Right kidney (tissue), 1 donor: ENCODE measurements at regions not wholly inside any gene's neighbourhood (a gene's known extent, or its start where the extent isn't known, plus 50 kb on each side); places are given as distances from the start of the nearest gene placed in this dataset.

ENCODE experiments used
- DNase-seq: peaks from one replicate; pipeline ENCODE4 v3.0.0-alpha.2; 2016

DNA sequence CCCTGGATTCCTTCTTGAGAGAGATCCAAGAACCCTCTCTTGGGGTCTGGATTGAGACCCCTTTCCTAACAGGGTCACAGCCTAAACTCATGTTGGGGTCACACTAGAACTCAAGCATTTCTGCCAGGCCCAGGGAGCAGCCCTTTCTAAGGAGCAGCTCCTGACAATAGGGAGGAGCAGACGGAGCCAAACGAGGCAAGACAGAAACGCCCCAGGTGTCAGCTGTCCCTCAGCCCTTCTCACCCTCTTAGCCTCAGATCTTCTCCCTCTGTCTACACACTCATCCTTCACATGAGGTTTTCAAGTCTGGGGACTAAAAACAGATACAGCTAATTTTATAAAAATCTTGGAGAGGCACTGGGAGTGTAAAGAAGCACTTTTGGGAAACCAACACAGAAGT is 157.2 kb downstream of the SOCS6 start:
- no peak for DNase-seq

GRCh38 chr18:70442933-70443332 is 154.1 kb downstream of the SOCS6 start:
- DNase-seq, result no peak

- DNase-seq, result no peak
Observed at GRCh38 chr18:70432804-70433400, 144.1 kb downstream of the SOCS6 start.

- no peak for DNase-seq
Observed at GRCh38 chr18:70431203-70431624, 142.4 kb downstream of the SOCS6 start.

GRCh38 chr18:70430501-70431173 is 141.8 kb downstream of the SOCS6 start:
- no peak for DNase-seq

- no peak for DNase-seq
Observed at GRCh38 chr18:70429847-70430500, 141.1 kb downstream of the SOCS6 start.

DNA sequence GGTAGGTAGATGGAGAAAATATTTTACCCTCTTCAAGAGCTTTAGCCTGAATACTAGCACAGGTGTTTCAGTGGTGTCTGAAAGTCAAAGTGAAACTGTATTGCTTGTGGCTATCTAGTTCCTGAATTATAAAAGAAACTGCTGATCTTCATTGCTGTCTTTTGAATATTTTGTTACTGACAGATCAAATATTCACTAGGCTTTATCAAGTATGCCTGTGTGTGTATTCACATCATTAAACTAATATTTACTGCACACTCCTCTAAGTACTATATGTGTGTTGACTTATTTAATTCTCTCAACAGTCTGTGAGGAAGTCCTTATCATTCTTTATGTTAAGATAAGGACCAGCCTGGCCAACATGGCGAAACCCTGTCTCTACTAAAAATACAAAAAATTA is 139.6 kb downstream of the SOCS6 start:
- DNase-seq, result no peak

DNA sequence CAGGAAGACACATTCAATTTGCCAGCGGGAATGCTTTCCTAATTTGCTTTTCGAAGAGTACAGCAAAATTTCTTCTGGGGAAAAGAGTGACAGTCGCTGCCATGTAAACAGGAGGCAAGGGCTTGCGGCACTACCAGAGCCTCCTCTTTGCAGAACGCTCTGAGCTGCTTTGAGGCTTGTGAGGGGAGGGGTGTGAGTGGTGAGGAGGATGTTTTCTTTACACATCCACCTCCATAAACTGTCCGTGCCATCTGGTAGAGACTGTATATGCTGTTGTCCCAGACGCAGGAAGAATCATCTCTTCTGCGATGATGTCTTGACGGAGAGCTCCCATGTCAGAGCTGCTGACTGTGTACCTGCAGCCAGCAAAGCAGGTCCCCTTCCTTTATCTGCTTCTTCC is 138.0 kb downstream of the SOCS6 start:
- no peak for DNase-seq

DNA sequence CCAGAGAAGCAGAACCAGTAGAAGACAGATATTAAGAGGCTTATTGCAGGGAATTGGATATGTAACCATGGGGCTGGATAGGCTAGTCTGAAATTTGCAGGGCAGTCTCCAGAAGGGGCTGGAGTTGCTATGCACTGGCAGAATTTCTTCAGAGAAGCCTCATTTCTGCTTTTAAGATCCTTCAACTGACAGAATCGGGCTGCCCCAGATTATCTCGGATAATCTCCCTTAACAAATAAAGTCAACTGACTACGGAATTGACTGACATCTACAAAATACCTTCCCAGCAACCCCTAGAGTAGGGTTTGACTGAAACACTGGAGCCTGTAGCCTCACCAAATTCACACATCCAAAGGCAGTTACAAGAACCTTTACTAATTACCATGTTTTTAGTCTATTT is 136.4 kb downstream of the SOCS6 start:
- DNase-seq, result no peak

DNA sequence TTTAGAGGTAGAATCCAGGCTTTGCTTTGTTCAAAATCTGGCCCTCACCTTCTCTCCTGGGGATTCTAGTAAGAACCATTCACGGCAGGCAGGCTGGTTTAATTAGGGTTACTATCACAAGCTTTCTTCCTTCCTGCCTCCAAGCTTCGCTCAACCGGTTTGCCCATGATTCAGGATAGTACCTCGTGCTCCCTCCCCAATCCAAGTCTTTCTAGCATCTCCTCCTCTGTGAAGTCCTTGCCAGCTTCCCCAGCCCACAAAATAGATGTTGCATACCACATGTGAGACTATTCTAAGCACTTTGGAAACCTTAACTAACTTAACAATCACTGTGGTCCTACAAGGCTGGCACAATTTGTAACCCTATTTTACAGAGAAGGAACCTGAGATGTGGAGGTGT is 135.1 kb downstream of the SOCS6 start:
- no peak for DNase-seq

GRCh38 chr18:70423120-70423519 is 134.3 kb downstream of the SOCS6 start:
- DNase-seq, result no peak

- no peak for DNase-seq
Observed at GRCh38 chr18:70422391-70422965, 133.6 kb downstream of the SOCS6 start.

- DNase-seq, result peak; percentile 18
Observed at GRCh38 chr18:70421471-70422390, 132.9 kb downstream of the SOCS6 start.

DNA sequence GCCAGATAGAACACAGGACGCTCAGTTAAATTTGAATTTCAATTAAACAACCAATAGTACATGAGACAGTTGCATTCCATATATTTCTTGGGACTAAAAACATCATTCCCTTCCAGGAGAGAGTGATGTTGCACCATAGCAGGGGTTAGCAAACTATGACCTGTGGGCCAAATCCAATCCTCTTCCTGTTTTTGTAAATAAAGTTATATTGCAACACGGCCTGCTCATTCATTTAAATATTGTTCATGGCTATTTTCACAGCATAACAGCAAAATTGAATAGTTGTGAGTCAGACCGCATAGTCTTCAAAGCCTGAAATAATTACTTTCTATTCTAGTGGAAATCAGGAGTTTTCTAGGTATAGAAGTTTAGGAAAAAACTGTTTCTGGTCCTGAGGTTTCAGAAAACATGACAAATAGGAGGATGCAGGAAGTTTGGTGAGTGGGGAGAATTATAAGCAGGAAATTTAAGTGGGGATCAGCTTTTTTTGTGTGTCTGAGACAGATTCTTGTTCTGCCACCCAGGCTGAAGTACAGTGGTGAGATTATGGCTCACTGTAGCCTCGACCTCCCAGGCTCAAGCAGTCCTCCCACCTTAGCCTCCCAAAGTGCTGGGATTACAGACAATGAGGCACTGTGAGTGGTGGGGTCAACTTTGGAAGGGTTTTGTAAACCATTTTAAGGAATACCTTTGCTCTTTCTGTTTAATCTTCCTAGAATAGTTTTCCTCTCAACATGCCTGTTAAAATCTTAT is 131.5 kb downstream of the SOCS6 start:
- DNase-seq, result no peak

DNA sequence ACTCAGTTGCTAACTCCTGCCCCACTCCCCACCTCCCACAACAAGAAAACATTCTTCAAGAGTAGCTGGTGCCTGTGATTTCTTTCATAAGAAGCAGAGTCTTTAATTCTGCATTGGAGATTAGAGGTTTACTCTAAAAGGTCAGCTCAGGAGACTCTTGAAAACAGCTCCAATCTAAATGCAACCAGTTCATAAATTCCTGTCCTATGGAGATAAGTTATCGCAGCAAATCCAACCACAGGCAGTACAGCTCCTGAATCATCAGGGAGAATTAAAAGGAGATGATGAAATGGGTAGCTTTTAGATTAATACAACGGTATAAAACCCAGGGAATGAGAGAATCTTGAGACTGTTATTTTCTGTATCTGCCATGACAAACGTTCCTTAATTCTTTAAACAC is 130.7 kb downstream of the SOCS6 start:
- DNase-seq, result no peak

DNA sequence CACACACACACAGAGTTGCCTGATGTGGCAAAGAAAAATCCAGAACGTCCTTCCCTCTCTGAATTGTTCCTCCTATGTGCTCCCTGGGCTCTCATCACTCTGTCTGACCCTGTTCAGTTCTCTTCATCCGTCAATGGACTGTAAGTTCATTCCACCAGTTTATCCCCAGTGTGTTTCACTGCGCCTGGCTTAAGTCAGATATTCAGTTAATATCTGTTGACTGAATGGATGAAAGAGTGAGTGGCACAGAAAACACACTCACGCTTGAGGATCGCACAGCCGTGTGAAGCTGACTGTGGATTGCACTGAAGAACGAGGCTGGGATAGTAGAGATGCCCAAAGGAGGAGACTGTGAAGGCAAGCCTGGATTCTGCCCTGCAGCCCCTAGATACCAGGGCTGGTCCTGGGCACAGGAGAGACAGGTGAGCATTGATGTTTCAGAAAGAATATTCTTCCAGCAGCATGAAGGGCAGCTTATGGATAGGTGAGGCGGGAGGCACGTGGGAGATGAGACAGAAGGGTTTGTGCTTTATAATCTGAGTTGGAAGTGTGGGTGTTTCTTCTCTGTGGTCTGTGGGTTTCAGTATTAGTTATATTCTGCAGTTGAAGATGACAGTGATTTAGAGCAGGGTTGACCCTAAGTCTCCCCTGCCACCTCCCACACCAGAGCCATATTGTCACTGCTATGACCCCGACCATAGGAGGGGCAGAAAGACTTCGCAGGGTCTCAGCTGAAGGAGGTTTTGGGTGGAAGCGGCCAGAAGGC is 129.9 kb downstream of the SOCS6 start:
- DNase-seq, result peak; percentile 8

GRCh38 chr18:70417847-70418246 is 129.0 kb downstream of the SOCS6 start:
- DNase-seq, result no peak

DNA sequence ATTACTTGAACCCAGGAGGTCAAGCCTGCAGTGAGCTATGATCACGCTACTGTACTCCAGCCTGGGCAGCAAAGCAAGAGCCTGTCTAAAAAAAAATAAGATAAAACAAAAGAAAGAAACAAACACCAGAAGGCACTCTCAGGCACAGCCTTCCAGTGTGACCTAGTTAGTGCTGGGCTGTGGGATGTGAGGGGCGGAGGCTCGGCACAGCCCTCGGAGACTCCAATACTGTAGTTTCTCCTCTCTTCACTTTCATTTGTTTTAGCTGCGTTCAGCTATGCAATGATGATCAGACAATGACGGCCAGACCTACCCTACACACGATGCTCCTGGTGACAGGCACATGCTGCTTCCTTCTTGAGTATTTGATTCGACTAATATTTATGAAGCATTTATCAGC is 127.7 kb downstream of the SOCS6 start:
- no peak for DNase-seq

DNA sequence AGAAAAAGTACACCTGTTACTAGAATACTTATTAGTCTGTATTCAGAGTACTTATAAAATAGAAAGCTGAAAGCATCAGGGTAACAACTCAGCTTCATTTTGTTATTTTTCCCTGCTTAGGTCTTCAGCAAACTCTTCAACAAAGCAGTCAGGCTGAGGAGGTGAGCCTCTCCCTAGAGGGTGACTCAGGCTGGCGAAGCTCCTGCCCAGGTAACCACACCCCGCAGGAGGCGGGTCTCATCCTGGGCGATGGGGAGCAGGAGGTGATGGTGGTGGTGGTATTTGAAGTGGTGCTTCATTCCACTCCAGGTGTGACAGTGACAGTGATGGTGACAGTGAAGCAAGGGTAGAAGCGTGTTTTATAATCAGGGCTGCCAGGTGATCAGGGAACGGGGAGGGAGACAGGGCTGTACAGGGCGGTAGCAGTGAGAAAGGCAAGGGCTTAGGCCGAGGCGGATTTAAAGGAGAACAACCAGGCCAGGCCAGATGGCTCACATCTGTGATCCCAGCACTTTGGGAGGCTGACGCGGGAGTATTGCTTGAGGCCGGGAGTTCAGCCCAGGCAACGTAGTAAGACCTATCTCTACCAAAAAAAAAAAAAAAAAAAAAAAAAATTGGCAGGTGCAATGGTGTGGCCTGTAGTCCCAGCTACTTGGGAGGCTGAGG is 127.1 kb downstream of the SOCS6 start:
- no peak for DNase-seq

GRCh38 chr18:70414315-70414900 is 125.6 kb downstream of the SOCS6 start:
- no peak for DNase-seq
